ENCODE measurements at regions not wholly inside any gene's neighbourhood (a gene's known extent, or its start where the extent isn't known, plus 50 kb on each side); places are given as distances from the start of the nearest gene placed in this dataset.

- TF ChIP-seq PRDM10 (tag by site-specific recombination; IDR thresholded peaks at IDR 0.05): no peak
- no peak for TF ChIP-seq ZNF677 (tag by site-specific recombination; IDR thresholded peaks at IDR 0.05)
- TF ChIP-seq ZNF704 (tag by site-specific recombination; IDR thresholded peaks at IDR 0.05): no peak
- TF ChIP-seq ZNF585B (tag by site-specific recombination; IDR thresholded peaks at IDR 0.05): no peak
- TF ChIP-seq ZNF548 (tag by site-specific recombination; IDR thresholded peaks at IDR 0.05): no peak
Measured at GRCh38 chr12:4026020-4026358, 152.8 kb upstream of the PARP11 start (continued).

GRCh38 chr12:4025181-4026019, 152.2 kb upstream of the PARP11 start:
- Histone ChIP-seq H3K36me3 (ENCODE audit: control insufficient read depth in 2 of 2, insufficient read depth in 1 of 2, low read length in 2 of 2) (no peaks in the 10 kb centered on the region), H3K4me3 (ENCODE audit: low read depth, low read length) (no peak overlapping the region), H3K9me3 (ENCODE audit: control insufficient read depth, insufficient read depth, low read depth, low read length) (no peaks in the 10 kb centered on the region), H3K4me1 (ENCODE audit: control insufficient read depth, insufficient read depth, low read length) (no peaks in the 10 kb centered on the region), H3K27ac (ENCODE audit: extremely low read depth, low read depth, low read length) (no peak overlapping the region)
- no peak for TF ChIP-seq ZNF639 (tag by site-specific recombination; IDR thresholded peaks at IDR 0.05)
- no peak for TF ChIP-seq ZNF335 (tag by site-specific recombination; conservative IDR thresholded peaks at IDR 0.05)
- TF ChIP-seq ZNF488 (tag by site-specific recombination; IDR thresholded peaks at IDR 0.05): no peak
- no peak for TF ChIP-seq ZFP3 (tag by site-specific recombination; IDR thresholded peaks at IDR 0.05; ENCODE audit: low read depth)
- TF ChIP-seq CTCF (tag by site-specific recombination; IDR thresholded peaks at IDR 0.05): no peak
- no peak for TF ChIP-seq SETDB1 (IDR thresholded peaks at IDR 0.05; ENCODE audit: insufficient read length, low read length)
- no peak for TF ChIP-seq ZNF48 (tag by site-specific recombination; IDR thresholded peaks at IDR 0.05)
- no peak for TF ChIP-seq EGR2 (tag by site-specific recombination; IDR thresholded peaks at IDR 0.05; ENCODE audit: low read depth)
- no peak for TF ChIP-seq ZNF76 (tag by site-specific recombination; IDR thresholded peaks at IDR 0.05; ENCODE audit: borderline replicate concordance, low read depth)
- TF ChIP-seq ZNF701 (tag by site-specific recombination; IDR thresholded peaks at IDR 0.05): no peak
- TF ChIP-seq GLI2 (tag by site-specific recombination; IDR thresholded peaks at IDR 0.05; ENCODE audit: borderline replicate concordance, low read depth): no peak
- no peak for TF ChIP-seq ZNF561 (tag by site-specific recombination; IDR thresholded peaks at IDR 0.05; ENCODE audit: borderline replicate concordance)
- no peak for TF ChIP-seq KLF17 (tag by site-specific recombination; IDR thresholded peaks at IDR 0.05)
- TF ChIP-seq HOXA7 (CRISPR knock-in tag; IDR thresholded peaks at IDR 0.05; ENCODE audit: borderline replicate concordance): no peak
- TF ChIP-seq BCL11B (tag by site-specific recombination; IDR thresholded peaks at IDR 0.05; ENCODE audit: low read depth): no peak
- no peak for TF ChIP-seq ZNF404 (tag by site-specific recombination; IDR thresholded peaks at IDR 0.05)
- no peak for TF ChIP-seq ZNF350 (tag by site-specific recombination; IDR thresholded peaks at IDR 0.05)
- no peak for TF ChIP-seq ZNF747 (tag by site-specific recombination; IDR thresholded peaks at IDR 0.05)
- ChIA-PET CTCF (interaction anchor here (0.9 kb wide), 1 partner anchor 251 kb away, joined by 5 read pairs; no protein-coding TSS in a partner anchor), POLR2A (no interaction called here)
